A673 (cell line): ENCODE measurements at regions not wholly inside any gene's neighbourhood (a gene's known extent, or its start where the extent isn't known, plus 50 kb on each side); places are given as distances from the start of the nearest gene placed in this dataset.

Experiments
- BruUV-seq: library from RNA; stranded (reverse); fragments of 400-500 nt; replicated peaks from 2 replicates; lab custom pipeline; 2021; lab: Mats Ljungman, UMichigan
- CTCF ChIA-PET: fragments of 300-600 bp; sonication (Branson Sonifier 250); formaldehyde crosslinking; loops from one replicate; lab custom pipeline; 2022; ENCODE audit warnings: antibody characterized with exemption; lab: Charles Lee
- POLR2A ChIA-PET: fragments of 300-600 bp; sonication (Branson Sonifier 250); formaldehyde crosslinking; loops from one replicate; lab custom pipeline; 2022; ENCODE audit warnings: antibody characterized with exemption; ENCODE audit not compliant: low non-redundant PET; lab: Charles Lee
- DNase-seq: peaks from one replicate; pipeline ENCODE4 v3.0.0-alpha.2; 2015; ENCODE audit warnings: low spot score
- H3K27ac ChIP-seq: fragments of 200-600 bp; sonication (generic); 2 replicates; pipeline ENCODE4 v1.5.1; 2016; ENCODE audit warnings: mixed run types, low read depth, mild to moderate bottlenecking, mixed read lengths, antibody characterized with exemption, low read length; ENCODE audit not compliant: poor library complexity, severe bottlenecking
- H3K27me3 ChIP-seq: fragments of 200-600 bp; sonication (generic); replicated peaks from 2 replicates; pipeline ENCODE4 v1.6.1; 2017; ENCODE audit warnings: mixed run types, low read depth, mild to moderate bottlenecking, mixed read lengths, antibody characterized with exemption, low read length; ENCODE audit not compliant: insufficient read depth, poor library complexity
- H3K36me3 ChIP-seq: fragments of 200-600 bp; sonication (generic); 2 replicates; pipeline ENCODE4 v1.6.1; 2016; ENCODE audit warnings: mixed run types, mild to moderate bottlenecking, mixed read lengths, antibody characterized with exemption, low read length; ENCODE audit not compliant: insufficient read depth, poor library complexity, severe bottlenecking
- H3K4me1 ChIP-seq: fragments of 200-600 bp; sonication (generic); 2 replicates; pipeline ENCODE4 v1.6.1; 2017; ENCODE audit warnings: mixed run types, mild to moderate bottlenecking, mixed read lengths, antibody characterized with exemption, low read length; ENCODE audit not compliant: insufficient read depth, poor library complexity, severe bottlenecking
- H3K4me3 ChIP-seq: fragments of 200-600 bp; sonication (generic); 2 replicates; pipeline ENCODE4 v1.5.1; 2016; ENCODE audit warnings: low read depth, mixed run types, mild to moderate bottlenecking, mixed read lengths, low read length; ENCODE audit not compliant: poor library complexity, severe bottlenecking
- H3K9me3 ChIP-seq: fragments of 200-600 bp; sonication (generic); 2 replicates; pipeline ENCODE4 v1.6.1; 2016; ENCODE audit warnings: mixed run types, low read depth, mild to moderate bottlenecking, mixed read lengths, antibody characterized with exemption, low read length; ENCODE audit not compliant: poor library complexity, severe bottlenecking
- EZH2 ChIP-seq: fragments of 200-600 bp; sonication (generic); IDR thresholded peaks from 2 replicates; pipeline ENCODE4 v1.6.1; 2017; ENCODE audit warnings: borderline replicate concordance, low read depth, mild to moderate bottlenecking, mixed read lengths, antibody characterized with exemption, low read length; ENCODE audit not compliant: poor library complexity, severe bottlenecking
- intact Hi-C: fragments of 100-400 bp; cut with micrococcal nuclease; formaldehyde crosslinking; loops from one replicate; pipeline ENCODE4 v1.10.0; 2022; ENCODE audit not compliant: unreplicated experiment
- TF ChIP-seq, protein P1 (sequence below): fragments of 300-800, 200-600 bp; sonication (generic); conservative IDR thresholded peaks from 2 replicates; pipeline ENCODE4 v1.5.1; 2017; ENCODE audit warnings: low read depth, mild to moderate bottlenecking, antibody characterized with exemption, low read length, moderate library complexity, mixed read lengths

DNA sequence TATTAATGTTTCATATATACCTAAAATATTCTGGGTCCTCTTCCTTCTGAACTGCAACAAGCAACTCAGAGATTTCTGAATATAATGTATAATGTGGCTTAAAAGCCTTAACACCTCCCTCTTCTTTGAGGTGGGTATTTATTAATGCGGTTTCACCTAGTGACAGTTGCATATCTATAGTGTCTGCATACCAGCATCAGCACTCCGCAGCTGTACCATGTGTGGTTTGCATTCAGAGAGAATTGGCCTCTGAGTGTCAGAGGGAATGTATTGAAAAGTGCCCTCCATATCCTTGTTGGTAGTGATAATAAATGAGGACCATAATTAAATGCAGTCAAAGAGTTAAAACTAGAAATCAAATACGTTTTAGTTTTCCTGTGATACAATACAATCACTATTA is 256.6 kb upstream of the ARRDC3 start:
- CTCF ChIA-PET: no interaction called here

DNA sequence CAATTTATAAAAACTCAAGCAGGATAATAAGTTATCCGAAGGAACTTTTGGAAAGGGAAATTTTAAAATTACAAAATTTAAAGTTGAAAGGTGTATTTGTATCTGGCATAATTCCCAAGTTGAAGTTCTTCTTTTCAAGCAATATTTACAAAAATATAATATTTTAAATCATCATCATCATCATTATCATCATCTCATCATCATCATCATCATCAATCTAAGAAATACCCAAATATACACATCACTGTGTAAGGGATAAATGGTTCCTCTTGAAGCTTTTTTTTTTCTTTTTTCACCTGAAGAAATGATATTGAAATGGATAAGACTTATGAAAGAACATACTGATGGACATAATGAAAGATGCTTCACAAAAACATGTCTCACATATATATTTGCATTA is 254.9 kb upstream of the ARRDC3 start:
- peaks cover 11% of the 10 kb centered on the region for H3K4me1 ChIP-seq
- ChIA-PET CTCF (no interaction called here), POLR2A (no interaction called here)
- BruUV-seq: no TSS peak
- no peak for DNase-seq
- no peaks in the 10 kb centered on the region for H3K36me3 ChIP-seq
- no peak overlapping the region for H3K4me3 ChIP-seq
- TF ChIP-seq EZH2: no peak
- TF ChIP-seq, protein P1, sequence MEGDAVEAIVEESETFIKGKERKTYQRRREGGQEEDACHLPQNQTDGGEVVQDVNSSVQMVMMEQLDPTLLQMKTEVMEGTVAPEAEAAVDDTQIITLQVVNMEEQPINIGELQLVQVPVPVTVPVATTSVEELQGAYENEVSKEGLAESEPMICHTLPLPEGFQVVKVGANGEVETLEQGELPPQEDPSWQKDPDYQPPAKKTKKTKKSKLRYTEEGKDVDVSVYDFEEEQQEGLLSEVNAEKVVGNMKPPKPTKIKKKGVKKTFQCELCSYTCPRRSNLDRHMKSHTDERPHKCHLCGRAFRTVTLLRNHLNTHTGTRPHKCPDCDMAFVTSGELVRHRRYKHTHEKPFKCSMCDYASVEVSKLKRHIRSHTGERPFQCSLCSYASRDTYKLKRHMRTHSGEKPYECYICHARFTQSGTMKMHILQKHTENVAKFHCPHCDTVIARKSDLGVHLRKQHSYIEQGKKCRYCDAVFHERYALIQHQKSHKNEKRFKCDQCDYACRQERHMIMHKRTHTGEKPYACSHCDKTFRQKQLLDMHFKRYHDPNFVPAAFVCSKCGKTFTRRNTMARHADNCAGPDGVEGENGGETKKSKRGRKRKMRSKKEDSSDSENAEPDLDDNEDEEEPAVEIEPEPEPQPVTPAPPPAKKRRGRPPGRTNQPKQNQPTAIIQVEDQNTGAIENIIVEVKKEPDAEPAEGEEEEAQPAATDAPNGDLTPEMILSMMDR: no peak
- H3K27me3 ChIP-seq: no peaks in the 10 kb centered on the region
- H3K9me3 ChIP-seq: no peaks in the 10 kb centered on the region
- intact Hi-C loops: no loop called here
- H3K27ac ChIP-seq: no peak overlapping the region

More for the DNA sequence above, 256.6 kb upstream of the ARRDC3 start:
- H3K27me3 ChIP-seq: no peaks in the 10 kb centered on the region
- no peak for DNase-seq
- peaks cover 11% of the 10 kb centered on the region for H3K4me1 ChIP-seq
- H3K4me3 ChIP-seq: no peak overlapping the region
- H3K9me3 ChIP-seq: no peaks in the 10 kb centered on the region
- no peak overlapping the region for H3K27ac ChIP-seq
- intact Hi-C loops: loop anchor here (10.0 kb wide), 3 partner anchors 285 to 1945 kb away; partner anchors contain the start of genes NR2F1 and NR2F1-AS1
- no TSS peak for BruUV-seq
- TF ChIP-seq, protein P1: no peak
- no peak for TF ChIP-seq EZH2
- H3K36me3 ChIP-seq: no peaks in the 10 kb centered on the region
- POLR2A ChIA-PET: no interaction called here

DNA sequence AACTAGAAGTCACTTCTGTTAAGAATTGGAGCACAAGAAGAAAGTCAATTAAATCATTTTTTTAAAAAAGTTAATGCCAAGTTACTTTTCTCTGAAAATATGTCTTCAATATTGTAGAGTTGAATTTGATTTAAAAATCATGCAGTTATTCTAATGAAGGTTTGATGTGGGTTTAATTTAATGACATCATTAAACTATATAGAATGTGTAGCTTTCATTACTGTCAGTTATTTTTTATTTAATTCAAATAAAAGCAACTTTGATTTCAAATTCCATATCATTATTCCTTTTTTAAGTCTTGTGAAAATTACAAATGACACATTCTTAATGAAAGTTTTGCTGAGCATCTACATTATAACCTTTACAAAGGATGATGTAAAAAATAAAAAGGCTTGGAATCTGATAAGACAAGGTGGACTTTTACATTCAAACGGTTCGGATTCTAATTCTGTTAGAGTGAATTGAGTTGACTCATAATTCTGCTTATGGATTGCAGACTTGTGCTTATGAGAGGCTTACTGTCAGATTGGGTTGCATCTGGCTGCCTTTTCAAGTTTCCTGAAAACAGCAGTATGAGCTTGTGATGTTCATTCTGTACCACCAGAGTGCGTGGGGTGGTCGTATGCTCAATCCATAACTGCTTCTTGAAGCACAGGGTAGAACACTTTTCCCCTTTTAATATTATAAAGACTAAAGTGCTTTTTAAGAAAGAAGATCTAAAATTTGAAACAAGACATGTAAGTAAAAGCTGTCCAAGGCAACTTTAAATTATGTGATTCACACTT is 253.0 kb upstream of the ARRDC3 start:
- H3K4me1 ChIP-seq: no peaks in the 10 kb centered on the region
- ChIA-PET CTCF (no interaction called here), POLR2A (no interaction called here)
- H3K27ac ChIP-seq: no peak overlapping the region
- H3K27me3 ChIP-seq: no peaks in the 10 kb centered on the region
- DNase-seq: peak; percentile 20
- no peak for TF ChIP-seq EZH2
- TF ChIP-seq, protein P1: peak; percentile 33; the same call in 1 of the 2 replicates
- H3K9me3 ChIP-seq: no peaks in the 10 kb centered on the region
- H3K36me3 ChIP-seq: no peaks in the 10 kb centered on the region
- BruUV-seq: no TSS peak
- intact Hi-C loops: no loop called here
- H3K4me3 ChIP-seq: no peak overlapping the region
